H9 (cell line): ENCODE measurements at regions not wholly inside any gene's neighbourhood (a gene's known extent, or its start where the extent isn't known, plus 50 kb on each side); places are given as distances from the start of the nearest gene placed in this dataset.

ENCODE experiments used
- DNase-seq: peaks from one replicate; pipeline ENCODE4 v3.0.0-alpha.2; 2017
- H2AFZ ChIP-seq: one replicate; pipeline ENCODE4 v1.6.1; 2013; ENCODE audit warnings: mild to moderate bottlenecking, low read length, control low read depth, moderate library complexity
- H2AK5ac ChIP-seq: 2 replicates; pipeline ENCODE4 v1.6.1; 2013; ENCODE audit warnings: low read length, control low read depth, mixed read lengths; ENCODE audit not compliant: insufficient read length
- H2BK120ac ChIP-seq: one replicate; pipeline ENCODE4 v1.6.1; 2013; ENCODE audit warnings: low read depth, mild to moderate bottlenecking, low read length, control low read depth, inconsistent platforms; ENCODE audit not compliant: poor library complexity, severe bottlenecking
- H2BK12ac ChIP-seq: 2 replicates; pipeline ENCODE4 v1.6.1; 2013; ENCODE audit warnings: low read length, control low read depth, mixed read lengths, low read depth; ENCODE audit not compliant: insufficient read length
- H2BK15ac ChIP-seq: 2 replicates; pipeline ENCODE4 v1.6.1; 2013; ENCODE audit warnings: low read depth, low read length, control low read depth
- H2BK20ac ChIP-seq: one replicate; pipeline ENCODE4 v1.6.1; 2013; ENCODE audit warnings: low read depth, mild to moderate bottlenecking, low read length, control low read depth, inconsistent platforms; ENCODE audit not compliant: poor library complexity, severe bottlenecking
- H2BK5ac ChIP-seq: 2 replicates; pipeline ENCODE4 v1.6.1; 2013; ENCODE audit warnings: low read length, control low read depth, mixed read lengths; ENCODE audit not compliant: insufficient read length
- H3K14ac ChIP-seq: 2 replicates; pipeline ENCODE4 v1.6.1; 2013; ENCODE audit warnings: low read length, control low read depth; ENCODE audit not compliant: insufficient read depth
- H3K18ac ChIP-seq: 2 replicates; pipeline ENCODE4 v1.6.1; 2013; ENCODE audit warnings: low read depth, mild to moderate bottlenecking, mixed read lengths, low read length, control low read depth; ENCODE audit not compliant: insufficient read length
- H3K23ac ChIP-seq: 2 replicates; pipeline ENCODE4 v1.6.1; 2013; ENCODE audit warnings: low read length, control low read depth, mixed read lengths, low read depth; ENCODE audit not compliant: insufficient read length
- H3K23me2 ChIP-seq: 2 replicates; pipeline ENCODE4 v1.6.1; 2013; ENCODE audit warnings: low read depth, mild to moderate bottlenecking, mixed read lengths, low read length, control low read depth; ENCODE audit not compliant: insufficient read length, poor library complexity, severe bottlenecking
- H3K27ac ChIP-seq: 2 replicates; pipeline ENCODE4 v1.5.1; 2013; ENCODE audit warnings: low read length, control low read depth, mixed read lengths, low read depth; ENCODE audit not compliant: insufficient read length
- H3K27me3 ChIP-seq: 2 replicates; pipeline ENCODE4 v1.6.1; 2013; ENCODE audit warnings: low read length, control low read depth, inconsistent platforms; ENCODE audit not compliant: insufficient read depth
- H3K4ac ChIP-seq: 2 replicates; pipeline ENCODE4 v1.6.1; 2013; ENCODE audit warnings: low read depth, mild to moderate bottlenecking, control low read depth, inconsistent platforms, low read length, moderate library complexity
- H3K4me1 ChIP-seq: 2 replicates; pipeline ENCODE4 v1.6.1; 2013; ENCODE audit warnings: low read length, control low read depth, inconsistent platforms; ENCODE audit not compliant: insufficient read depth
- H3K4me2 ChIP-seq: 2 replicates; pipeline ENCODE4 v1.6.1; 2013; ENCODE audit warnings: low read length, control low read depth, mixed read lengths; ENCODE audit not compliant: insufficient read length, insufficient read depth
- H3K56ac ChIP-seq: 2 replicates; pipeline ENCODE4 v1.6.1; 2013; ENCODE audit warnings: low read depth, mild to moderate bottlenecking, mixed read lengths, low read length, control low read depth; ENCODE audit not compliant: insufficient read length
- H3K79me1 ChIP-seq: 2 replicates; pipeline ENCODE4 v1.6.1; 2013; ENCODE audit warnings: low read depth, mild to moderate bottlenecking, moderate library complexity, low read length, control low read depth, inconsistent platforms; ENCODE audit not compliant: insufficient read depth, poor library complexity, severe bottlenecking
- H3K79me2 ChIP-seq: 2 replicates; pipeline ENCODE4 v1.6.1; 2013; ENCODE audit warnings: low read length, control low read depth, inconsistent platforms; ENCODE audit not compliant: insufficient read depth
- H3K9ac ChIP-seq: 2 replicates; pipeline ENCODE4 v1.6.1; 2013; ENCODE audit warnings: low read length, control low read depth, mixed read lengths; ENCODE audit not compliant: insufficient read length; ENCODE audit errors: extremely low read depth
- H3K9me3 ChIP-seq: one replicate; pipeline ENCODE4 v1.6.1; 2013; ENCODE audit warnings: low read depth, low read length, inconsistent platforms; ENCODE audit not compliant: control insufficient read depth
- H3T11ph ChIP-seq: one replicate; pipeline ENCODE4 v1.6.1; 2013; ENCODE audit warnings: mild to moderate bottlenecking, low read length, control low read depth, inconsistent platforms
- H4K20me1 ChIP-seq: one replicate; pipeline ENCODE4 v1.6.1; 2013; ENCODE audit not compliant: control insufficient read depth, insufficient read length, insufficient read depth
- H4K5ac ChIP-seq: 2 replicates; pipeline ENCODE4 v1.6.1; 2013; ENCODE audit warnings: low read depth, mild to moderate bottlenecking, mixed read lengths, low read length, control low read depth; ENCODE audit not compliant: insufficient read length
- H4K8ac ChIP-seq: replicated peaks from 2 replicates; pipeline ENCODE4 v1.6.1; 2013; ENCODE audit warnings: low read length, control low read depth, mixed read lengths, low read depth; ENCODE audit not compliant: insufficient read length
- H4K91ac ChIP-seq: 2 replicates; pipeline ENCODE4 v1.6.1; 2013; ENCODE audit warnings: low read depth, mild to moderate bottlenecking, moderate library complexity, mixed read lengths, low read length, control low read depth; ENCODE audit not compliant: insufficient read length
- H3K27ac Mint-ChIP-seq, 3 experiments: 2 replicates in 2 of 3; 3 replicates in 1 of 3; pipeline ENCODE4 v1.8.0; 2020 to 2021; ENCODE audit warnings: mixed read lengths in 3 of 3, mild to moderate bottlenecking in 1 of 3, moderate library complexity in 1 of 3
- H3K27me3 Mint-ChIP-seq: 2 replicates; pipeline ENCODE4 v1.8.0; 2021; ENCODE audit warnings: low read depth, mild to moderate bottlenecking, moderate library complexity, mixed read lengths
- H3K36me3 Mint-ChIP-seq, 3 experiments: 2 replicates in 2 of 3; 3 replicates in 1 of 3; pipeline ENCODE4 v1.8.0; 2020 to 2021; ENCODE audit warnings: low read depth in 3 of 3, mixed read lengths in 3 of 3; ENCODE audit not compliant: insufficient read depth in 1 of 3
- H3K4me1 Mint-ChIP-seq, 2 experiments: 2 replicates each; pipeline ENCODE4 v1.8.0; 2020; ENCODE audit warnings: mixed read lengths in 2 of 2
- H3K4me3 Mint-ChIP-seq, 2 experiments: 2 replicates in 1 of 2; 3 replicates in 1 of 2; pipeline ENCODE4 v1.8.0; 2020 to 2021; ENCODE audit warnings: mild to moderate bottlenecking in 2 of 2, mixed read lengths in 2 of 2, moderate library complexity in 1 of 2
- H3K9me3 Mint-ChIP-seq, 2 experiments: 2 replicates in 1 of 2; 3 replicates in 1 of 2; pipeline ENCODE4 v1.8.0; 2020; ENCODE audit warnings: mild to moderate bottlenecking in 2 of 2, mixed read lengths in 2 of 2, moderate library complexity in 1 of 2
- WGBS: extraction: QIAGEN DNeasy Blood & Tissue Kit; methylation state at CpG from one replicate; pipeline ENCODE4 v1.1.7; 2013; ENCODE audit warnings: missing lambda C conversion rate, low lambda C conversion rate, mixed read lengths; ENCODE audit not compliant: insufficient read length; ENCODE audit errors: extremely low coverage; 5-methylcytosine and 5-hydroxymethylcytosine counted together
- TF ChIP-seq, protein P1 (sequence below): fragments of 200-600 bp; sonication (generic); conservative IDR thresholded peaks from 3 replicates; pipeline ENCODE4 v1.8.0; 2021; ENCODE audit warnings: antibody characterized with exemption, mild to moderate bottlenecking

DNA sequence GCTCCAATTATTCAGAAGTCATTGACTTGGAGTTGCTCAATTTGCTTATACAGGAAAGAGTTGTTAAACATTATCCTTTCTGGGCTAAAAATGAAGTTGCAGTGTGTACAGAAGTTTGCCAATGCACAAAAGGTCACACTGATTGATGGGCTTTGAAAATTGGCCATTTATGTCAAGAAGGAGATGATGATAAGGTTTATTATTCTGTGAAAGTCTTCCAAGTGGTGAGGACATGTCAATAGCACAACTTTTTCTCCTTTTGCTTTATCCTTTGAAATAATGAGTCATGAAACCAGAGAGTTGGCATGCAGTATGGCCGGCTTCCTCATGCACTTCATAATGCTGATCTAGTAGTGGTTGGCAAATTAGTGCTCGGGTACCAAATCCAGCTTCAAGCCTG is 848.5 kb upstream of the WWC1 start:
- no CpG with 5 or more reads among the region's 2 CpGs for WGBS
- TF ChIP-seq, protein P1, sequence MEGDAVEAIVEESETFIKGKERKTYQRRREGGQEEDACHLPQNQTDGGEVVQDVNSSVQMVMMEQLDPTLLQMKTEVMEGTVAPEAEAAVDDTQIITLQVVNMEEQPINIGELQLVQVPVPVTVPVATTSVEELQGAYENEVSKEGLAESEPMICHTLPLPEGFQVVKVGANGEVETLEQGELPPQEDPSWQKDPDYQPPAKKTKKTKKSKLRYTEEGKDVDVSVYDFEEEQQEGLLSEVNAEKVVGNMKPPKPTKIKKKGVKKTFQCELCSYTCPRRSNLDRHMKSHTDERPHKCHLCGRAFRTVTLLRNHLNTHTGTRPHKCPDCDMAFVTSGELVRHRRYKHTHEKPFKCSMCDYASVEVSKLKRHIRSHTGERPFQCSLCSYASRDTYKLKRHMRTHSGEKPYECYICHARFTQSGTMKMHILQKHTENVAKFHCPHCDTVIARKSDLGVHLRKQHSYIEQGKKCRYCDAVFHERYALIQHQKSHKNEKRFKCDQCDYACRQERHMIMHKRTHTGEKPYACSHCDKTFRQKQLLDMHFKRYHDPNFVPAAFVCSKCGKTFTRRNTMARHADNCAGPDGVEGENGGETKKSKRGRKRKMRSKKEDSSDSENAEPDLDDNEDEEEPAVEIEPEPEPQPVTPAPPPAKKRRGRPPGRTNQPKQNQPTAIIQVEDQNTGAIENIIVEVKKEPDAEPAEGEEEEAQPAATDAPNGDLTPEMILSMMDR: no peak
- Histone ChIP-seq H4K20me1 (no peaks in the 10 kb centered on the region), H2AK5ac (no peak overlapping the region), H2BK5ac (no peak overlapping the region), H3T11ph (no peak overlapping the region), H2BK15ac (no peak overlapping the region), H4K5ac (no peak overlapping the region), H3K23ac (no peak overlapping the region), H3K9ac (no peak overlapping the region), H3K56ac (no peak overlapping the region), H3K79me1 (no peaks in the 10 kb centered on the region), H3K23me2 (no peaks in the 10 kb centered on the region), H4K91ac (no peak overlapping the region), H2AFZ (no peak overlapping the region), H3K27ac (no peak overlapping the region), H3K18ac (no peak overlapping the region), H2BK120ac (no peak overlapping the region), H3K14ac (no peak overlapping the region), H3K4me1 (no peaks in the 10 kb centered on the region), H3K79me2 (no peaks in the 10 kb centered on the region), H2BK20ac (no peak overlapping the region), H2BK12ac (no peak overlapping the region), H3K9me3 (no peaks in the 10 kb centered on the region), H3K27me3 (no peaks in the 10 kb centered on the region), H3K4me2 (no peak overlapping the region), H4K8ac (no peak overlapping the region), H3K4ac (no peak overlapping the region)
- Mint-ChIP-seq H3K4me1 (peaks cover 7% of the 10 kb centered on the region in 2 experiments), H3K27ac (no peak overlapping the region), H3K9me3 (peaks cover 3 to 4% of the 10 kb centered on the region in 2 experiments), H3K4me3 (no peak overlapping the region), H3K36me3 (peaks cover 3 to 4% (median 3%) of the 10 kb centered on the region in 3 experiments; a peak in 6 of 7 replicates), H3K27me3 (no peaks in the 10 kb centered on the region)
- no peak for DNase-seq
